ENCODE measurements at regions not wholly inside any gene's neighbourhood (a gene's known extent, or its start where the extent isn't known, plus 50 kb on each side); places are given as distances from the start of the nearest gene placed in this dataset.

DNA sequence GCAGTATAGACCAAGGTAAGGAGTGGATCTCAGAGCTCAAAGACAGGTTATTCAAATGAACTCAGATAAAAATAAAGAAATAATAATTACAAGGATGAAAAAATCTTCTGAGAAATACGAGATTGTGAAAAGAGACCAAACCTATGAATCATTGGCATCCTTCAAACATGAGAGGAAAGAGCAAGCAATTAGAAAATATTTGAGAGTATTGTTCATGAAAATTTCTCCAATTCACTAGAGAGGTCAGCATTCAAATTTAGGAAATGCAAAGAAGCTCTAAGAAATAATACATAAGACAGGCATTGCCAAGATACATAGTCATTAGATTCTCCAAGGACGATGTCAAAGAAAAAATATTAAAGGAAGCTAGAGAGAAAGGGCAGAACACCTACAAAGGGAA lies 93.5 kb upstream of the GALNTL6 start:
- Histone ChIP-seq H3K27ac (no peak overlapping the region), H3K27me3 (no peaks in the 10 kb centered on the region), H3K4me3 (ENCODE audit: low read depth in 1 of 2, low read length in 1 of 2) (no peak overlapping the region), H3K36me3 (no peaks in the 10 kb centered on the region), H3K9me3 (no peaks in the 10 kb centered on the region), H3K4me1 (ENCODE audit: control insufficient read depth in 1 of 2, insufficient read depth in 1 of 2, low read depth in 1 of 2, low read length in 1 of 2) (no peaks in the 10 kb centered on the region)
- TF ChIP-seq, protein P1, sequence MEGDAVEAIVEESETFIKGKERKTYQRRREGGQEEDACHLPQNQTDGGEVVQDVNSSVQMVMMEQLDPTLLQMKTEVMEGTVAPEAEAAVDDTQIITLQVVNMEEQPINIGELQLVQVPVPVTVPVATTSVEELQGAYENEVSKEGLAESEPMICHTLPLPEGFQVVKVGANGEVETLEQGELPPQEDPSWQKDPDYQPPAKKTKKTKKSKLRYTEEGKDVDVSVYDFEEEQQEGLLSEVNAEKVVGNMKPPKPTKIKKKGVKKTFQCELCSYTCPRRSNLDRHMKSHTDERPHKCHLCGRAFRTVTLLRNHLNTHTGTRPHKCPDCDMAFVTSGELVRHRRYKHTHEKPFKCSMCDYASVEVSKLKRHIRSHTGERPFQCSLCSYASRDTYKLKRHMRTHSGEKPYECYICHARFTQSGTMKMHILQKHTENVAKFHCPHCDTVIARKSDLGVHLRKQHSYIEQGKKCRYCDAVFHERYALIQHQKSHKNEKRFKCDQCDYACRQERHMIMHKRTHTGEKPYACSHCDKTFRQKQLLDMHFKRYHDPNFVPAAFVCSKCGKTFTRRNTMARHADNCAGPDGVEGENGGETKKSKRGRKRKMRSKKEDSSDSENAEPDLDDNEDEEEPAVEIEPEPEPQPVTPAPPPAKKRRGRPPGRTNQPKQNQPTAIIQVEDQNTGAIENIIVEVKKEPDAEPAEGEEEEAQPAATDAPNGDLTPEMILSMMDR (IDR thresholded peaks at IDR 0.05) = no peak

DNA sequence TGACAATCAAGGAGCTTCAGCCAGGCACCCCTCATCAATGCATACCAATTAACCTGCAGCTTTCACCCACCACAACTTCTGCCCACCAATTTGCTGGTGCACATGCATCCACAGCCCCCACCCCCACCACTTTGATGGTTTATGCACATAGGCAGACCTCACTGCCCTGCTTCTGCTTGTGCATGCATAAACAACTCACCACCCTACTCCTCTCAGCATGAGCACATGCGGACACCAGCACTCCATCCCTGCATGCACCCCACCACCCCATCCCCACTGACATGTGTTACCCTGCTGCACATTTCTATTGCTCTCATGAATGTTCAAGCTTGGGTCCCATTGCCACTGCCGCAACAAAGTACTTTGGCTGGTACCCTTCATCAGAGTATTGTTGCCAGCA lies 94.5 kb upstream of the GALNTL6 start:
- no peaks in the 10 kb centered on the region for H3K9me3 ChIP-seq
- H3K4me3 ChIP-seq (ENCODE audit: low read depth in 1 of 2, low read length in 1 of 2) = no peak overlapping the region
- H3K27me3 ChIP-seq = no peaks in the 10 kb centered on the region
- TF ChIP-seq, protein P1 (IDR thresholded peaks at IDR 0.05) = no peak
- no peaks in the 10 kb centered on the region for H3K36me3 ChIP-seq
- no peak overlapping the region for H3K27ac ChIP-seq
- no peaks in the 10 kb centered on the region for H3K4me1 ChIP-seq (ENCODE audit: control insufficient read depth in 1 of 2, insufficient read depth in 1 of 2, low read depth in 1 of 2, low read length in 1 of 2)

DNA sequence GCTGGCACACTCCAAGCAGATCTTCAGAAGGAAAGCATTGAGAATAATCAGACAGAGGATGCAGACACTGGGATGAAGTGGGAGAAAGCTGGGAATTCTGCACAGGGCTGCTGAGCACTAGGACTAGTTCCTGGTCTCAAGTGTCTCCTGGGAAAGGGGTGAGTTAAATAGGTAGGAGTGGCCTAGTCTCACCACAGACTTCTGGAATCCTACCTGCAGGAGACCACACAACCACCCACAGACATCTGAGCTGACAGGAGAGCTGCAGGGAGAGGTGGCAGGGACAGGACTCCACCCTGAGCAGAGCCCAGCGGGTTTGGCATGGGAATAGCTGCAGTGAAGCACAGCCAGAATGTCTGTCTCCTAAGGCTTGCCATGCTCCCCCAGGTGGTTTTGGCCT lies 95.1 kb upstream of the GALNTL6 start:
- TF ChIP-seq, protein P1 (IDR thresholded peaks at IDR 0.05) = no peak
- H3K4me1 ChIP-seq (ENCODE audit: control insufficient read depth in 1 of 2, insufficient read depth in 1 of 2, low read depth in 1 of 2, low read length in 1 of 2) = no peaks in the 10 kb centered on the region
- no peak overlapping the region for H3K27ac ChIP-seq
- H3K4me3 ChIP-seq (ENCODE audit: low read depth in 1 of 2, low read length in 1 of 2) = no peak overlapping the region
- no peaks in the 10 kb centered on the region for H3K36me3 ChIP-seq
- no peaks in the 10 kb centered on the region for H3K27me3 ChIP-seq
- H3K9me3 ChIP-seq = no peaks in the 10 kb centered on the region

GRCh38 chr4:171717231-171717741 lies 95.9 kb upstream of the GALNTL6 start:
- Histone ChIP-seq H3K4me3 (ENCODE audit: low read depth in 1 of 2, low read length in 1 of 2) (no peak overlapping the region), H3K9me3 (no peaks in the 10 kb centered on the region), H3K27ac (no peak overlapping the region), H3K4me1 (ENCODE audit: control insufficient read depth in 1 of 2, insufficient read depth in 1 of 2, low read depth in 1 of 2, low read length in 1 of 2) (no peaks in the 10 kb centered on the region), H3K27me3 (no peaks in the 10 kb centered on the region), H3K36me3 (no peaks in the 10 kb centered on the region)
- TF ChIP-seq, protein P1 (IDR thresholded peaks at IDR 0.05) = no peak

- H3K27ac ChIP-seq = no peak overlapping the region
- no peaks in the 10 kb centered on the region for H3K4me1 ChIP-seq (ENCODE audit: control insufficient read depth in 1 of 2, insufficient read depth in 1 of 2, low read depth in 1 of 2, low read length in 1 of 2)
- H3K4me3 ChIP-seq (ENCODE audit: low read depth in 1 of 2, low read length in 1 of 2) = no peak overlapping the region
- no peaks in the 10 kb centered on the region for H3K9me3 ChIP-seq
- no peaks in the 10 kb centered on the region for H3K27me3 ChIP-seq
- TF ChIP-seq, protein P1 (IDR thresholded peaks at IDR 0.05) = no peak
- H3K36me3 ChIP-seq = no peaks in the 10 kb centered on the region
Measured at GRCh38 chr4:171715973-171716372, 97.2 kb upstream of the GALNTL6 start.
